PC-3 (cell line): ENCODE measurements at regions not wholly inside any gene's neighbourhood (a gene's known extent, or its start where the extent isn't known, plus 50 kb on each side); places are given as distances from the start of the nearest gene placed in this dataset.

Source experiments
- CTCF ChIP-seq: fragments of 300-600 bp; sonication (generic); conservative IDR thresholded peaks from 2 replicates; pipeline ENCODE4 v1.5.1; 2017; ENCODE audit warnings: antibody characterized with exemption, low read depth, mild to moderate bottlenecking, low read length
- EZH2 ChIP-seq: fragments of 300-600 bp; sonication (generic); IDR thresholded peaks from one replicate; pipeline ENCODE4 v1.6.1; 2017; ENCODE audit warnings: antibody characterized with exemption, mild to moderate bottlenecking, low read length; ENCODE audit not compliant: unreplicated experiment
- EZH2phosphoT487 ChIP-seq: fragments of 300-600 bp; sonication (generic); IDR thresholded peaks from 2 replicates; pipeline ENCODE4 v1.6.1; 2018; ENCODE audit warnings: mild to moderate bottlenecking, antibody characterized with exemption, low read length, borderline replicate concordance

GRCh38 chr12:111296906-111297463 lies 71.9 kb downstream of the PHETA1 start:
- TF ChIP-seq EZH2phosphoT487: no peak
- TF ChIP-seq CTCF: no peak
- TF ChIP-seq EZH2: no peak
